GM19043 (cell line): ENCODE measurements at regions not wholly inside any gene's neighbourhood (a gene's known extent, or its start where the extent isn't known, plus 50 kb on each side); places are given as distances from the start of the nearest gene placed in this dataset.

Experiments used
- ATAC-seq: cut with Tn5 transposase; IDR thresholded peaks from one replicate; pipeline ENCODE4 v1.9.1; 2021; ENCODE audit warnings: low read depth; ENCODE audit not compliant: unreplicated experiment

DNA sequence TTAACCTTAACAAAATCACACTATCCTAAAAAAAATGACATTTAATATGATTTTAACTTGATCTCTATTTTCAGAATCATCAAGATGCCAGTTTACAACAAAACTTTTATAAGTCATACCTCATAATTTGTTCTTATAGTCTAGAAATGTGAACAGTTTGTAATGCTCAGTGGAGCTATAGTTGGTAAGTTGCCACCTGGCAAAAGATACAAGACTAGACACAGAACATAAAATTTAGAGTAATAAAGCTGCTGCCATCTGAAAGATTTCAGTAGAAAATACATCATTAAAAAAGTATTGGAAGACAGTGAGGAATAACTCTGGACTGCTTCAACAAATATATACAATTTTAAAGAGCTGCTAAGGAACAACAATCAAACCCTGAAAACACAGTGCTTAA, 233.8 kb downstream of the GABRG2 start:
- no peak for ATAC-seq

DNA sequence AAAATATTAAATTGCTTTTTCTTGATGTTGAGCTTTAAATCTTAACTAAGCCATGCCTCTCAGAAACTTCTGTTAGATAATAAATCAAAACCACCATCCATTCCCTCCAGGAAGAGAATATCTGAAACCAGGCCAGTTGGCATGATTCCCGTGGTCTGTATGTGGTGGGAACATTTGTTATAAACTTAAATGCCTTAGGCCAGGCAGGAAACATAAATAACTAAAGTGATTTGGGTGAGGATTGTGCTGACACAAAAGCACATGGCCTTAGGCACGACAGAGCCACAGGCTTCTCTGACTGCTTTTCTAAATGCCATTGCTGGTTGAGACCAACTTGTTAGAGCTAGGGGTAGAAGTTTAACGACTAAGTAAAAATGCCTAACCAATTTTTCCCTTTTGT, 255.9 kb downstream of the GABRG2 start:
- ATAC-seq, result no peak

DNA sequence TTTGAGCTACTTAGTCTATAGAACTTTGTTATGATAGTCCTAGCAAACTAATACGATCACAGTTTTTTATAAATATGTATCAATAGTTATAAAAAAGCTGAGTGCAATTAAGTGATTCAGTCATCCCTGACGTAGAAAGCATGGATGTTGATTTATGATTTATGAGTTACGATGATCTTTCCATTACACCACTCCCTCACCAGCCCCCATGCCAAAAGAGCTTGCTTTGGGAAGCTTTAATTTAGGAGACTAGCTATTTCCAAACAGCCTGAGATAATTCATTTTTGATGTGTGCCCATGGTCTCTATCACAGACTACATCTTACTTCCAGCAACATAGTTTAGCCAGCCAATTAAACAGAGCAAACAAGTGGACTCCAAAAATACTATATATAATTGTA, 256.8 kb downstream of the GABRG2 start:
- ATAC-seq, result no peak

DNA sequence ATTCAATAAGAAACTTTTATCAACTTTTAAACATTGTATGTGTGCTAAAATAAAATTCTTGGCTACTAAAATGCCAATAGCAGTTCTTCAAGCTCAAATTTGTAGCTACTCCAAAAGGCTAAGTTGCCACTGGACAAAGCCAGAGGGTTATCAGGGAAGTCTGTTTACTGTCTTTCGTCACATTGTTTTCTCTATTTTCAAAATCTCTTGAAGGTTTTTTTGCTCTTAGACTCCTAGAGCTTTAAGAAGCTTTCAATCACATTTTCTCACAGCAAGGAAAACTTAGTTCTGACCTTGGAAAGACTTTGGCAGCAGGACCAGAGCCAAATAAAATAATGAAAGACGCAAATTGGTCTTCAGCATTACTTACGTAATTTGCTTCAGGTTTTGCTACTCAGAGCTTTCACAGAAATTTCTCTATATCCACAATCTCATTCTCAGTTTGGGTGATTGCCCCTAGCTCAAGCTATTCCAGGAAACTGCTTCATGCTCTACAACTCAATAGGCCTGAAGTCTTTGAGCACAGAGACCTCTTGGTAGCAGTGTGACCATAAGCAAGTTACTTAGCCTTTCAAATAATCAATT, 257.7 kb downstream of the GABRG2 start:
- no peak for ATAC-seq

DNA sequence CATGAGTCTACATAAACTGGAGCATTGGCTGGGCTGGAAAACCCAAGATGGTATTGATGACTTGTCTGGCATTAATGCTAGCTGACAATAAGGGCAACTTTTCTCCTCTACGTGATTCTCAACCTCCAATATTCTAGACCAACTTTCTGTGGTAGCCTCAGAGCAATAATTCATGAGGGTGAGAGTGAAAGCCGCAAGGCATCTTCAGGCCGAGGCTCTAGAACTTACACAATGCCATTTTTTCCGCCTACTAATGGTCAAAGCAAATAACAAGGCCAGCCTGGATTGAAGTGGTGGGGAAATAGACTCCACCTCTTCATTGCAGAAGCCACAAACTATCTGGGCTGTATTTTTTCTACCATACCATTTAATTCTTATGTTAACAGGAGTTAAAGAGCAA, 267.4 kb downstream of the GABRG2 start:
- ATAC-seq, result no peak

DNA sequence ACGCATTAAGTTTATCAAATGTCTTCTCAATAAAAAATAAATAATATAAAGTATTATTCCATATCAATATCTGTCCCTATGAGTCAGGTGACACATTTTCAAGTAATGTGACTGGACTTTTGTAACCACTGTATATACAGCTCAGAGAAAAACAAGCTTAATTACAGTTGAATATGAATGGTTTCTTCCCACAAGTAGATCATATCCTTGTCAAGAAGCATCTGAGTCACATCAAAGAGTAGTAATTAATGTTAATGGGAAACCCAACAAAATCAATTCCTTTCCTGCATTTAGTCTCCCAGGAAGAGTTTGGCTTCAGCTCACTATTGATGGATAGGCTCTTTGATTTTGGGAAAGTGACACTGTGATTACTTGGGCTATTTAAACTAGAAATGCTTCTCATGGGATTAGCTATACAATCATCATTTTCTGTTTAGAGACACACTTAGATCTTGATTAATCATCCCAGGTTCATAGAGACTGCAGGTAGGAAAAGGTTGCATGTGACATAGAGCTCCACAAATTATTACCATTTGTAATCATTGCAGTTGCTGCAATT, 292.9 kb downstream of the GABRG2 start:
- no peak for ATAC-seq

DNA sequence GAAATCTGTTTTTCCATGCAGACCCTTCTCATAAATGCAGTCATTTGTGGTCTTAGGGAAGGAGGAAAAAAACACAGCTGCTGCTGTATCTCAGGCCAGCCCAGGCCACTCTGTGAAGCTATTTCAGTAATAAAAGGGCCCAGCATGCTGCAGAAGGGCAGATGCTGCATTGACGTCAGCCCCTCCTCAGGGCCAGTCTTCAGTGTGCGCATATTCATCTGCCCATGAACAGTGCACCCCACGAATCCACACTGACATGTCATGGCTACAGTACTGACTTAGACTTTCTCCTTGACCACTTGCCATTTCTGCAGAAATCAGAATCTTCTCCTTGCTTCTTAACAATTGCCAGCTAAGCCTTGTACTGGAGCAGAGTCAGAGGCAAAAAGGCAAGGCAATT, 304.7 kb downstream of the GABRG2 start:
- ATAC-seq, result no peak

DNA sequence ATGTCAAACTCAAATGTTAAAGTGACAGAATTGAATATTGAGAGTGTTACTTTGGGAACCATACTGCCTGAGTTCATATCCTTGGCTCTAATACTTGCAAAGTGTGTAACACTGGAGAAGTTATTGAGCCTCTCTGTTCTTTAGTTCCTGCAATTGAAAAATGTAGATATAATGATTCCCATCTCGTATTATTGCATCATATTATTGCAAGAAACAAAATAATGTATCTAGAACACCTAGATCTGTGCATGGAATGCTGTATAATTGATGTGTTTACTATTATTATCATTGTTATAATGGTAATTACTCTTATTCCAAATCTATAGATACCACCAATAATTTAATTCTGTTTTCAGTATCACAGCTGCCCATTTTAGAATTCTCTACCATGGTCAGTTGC, 310.3 kb downstream of the GABRG2 start:
- ATAC-seq, result no peak

DNA sequence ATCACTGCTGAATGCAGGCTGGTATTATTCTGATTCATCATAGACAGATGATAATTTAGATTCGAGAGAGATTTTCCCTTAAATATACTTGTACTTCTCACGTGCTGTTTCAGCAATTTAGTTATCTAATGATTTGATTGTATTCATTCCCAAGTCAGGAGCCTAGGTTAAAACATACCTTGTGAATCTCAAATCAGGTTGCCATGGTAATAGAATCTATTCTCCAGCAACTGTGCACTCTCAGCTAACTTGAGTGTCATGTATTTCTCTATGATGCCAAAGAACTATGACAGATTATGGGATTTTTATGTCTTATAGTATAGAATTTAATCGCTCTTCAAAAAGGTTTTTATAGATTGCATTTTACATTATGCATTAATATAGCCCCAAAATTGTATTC, 315.3 kb downstream of the GABRG2 start:
- no peak for ATAC-seq

DNA sequence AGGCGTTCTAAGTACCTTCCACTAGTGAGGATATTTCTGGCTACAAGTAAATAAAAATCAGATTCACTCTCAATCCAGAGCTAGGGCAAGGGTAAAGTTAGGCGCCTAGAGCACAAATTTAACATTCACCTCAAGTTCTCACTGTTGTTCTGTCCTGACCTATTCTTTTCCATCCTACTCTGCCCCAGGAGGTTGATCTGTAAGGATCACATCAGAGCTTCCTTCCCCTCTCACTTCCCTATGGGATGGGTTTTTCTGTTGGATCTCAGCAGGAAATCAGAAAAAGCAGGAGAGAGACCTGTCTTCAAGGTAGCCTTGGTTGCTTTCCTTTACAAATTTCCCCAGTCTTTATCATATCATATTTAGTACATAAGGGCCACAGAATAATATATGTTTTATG, 316.7 kb downstream of the GABRG2 start:
- no peak for ATAC-seq

DNA sequence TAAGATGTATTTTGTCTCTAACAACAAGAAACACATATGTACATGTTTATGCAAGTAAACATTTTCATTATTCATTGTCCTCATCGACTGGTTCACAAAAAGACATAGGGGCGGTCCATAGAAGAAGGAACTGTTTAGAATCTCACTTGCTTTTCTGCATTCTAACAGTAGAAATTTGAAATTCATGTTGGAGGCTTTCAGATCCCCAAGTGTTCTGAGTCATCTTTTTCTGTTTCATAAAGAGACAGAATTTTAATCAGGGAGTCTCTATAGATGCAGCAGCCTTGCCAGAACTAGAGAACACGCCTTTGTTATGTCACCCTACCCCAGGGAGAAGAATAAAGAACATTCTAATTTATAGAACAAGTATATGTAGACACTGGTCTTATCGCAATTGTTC, 324.3 kb downstream of the GABRG2 start:
- no peak for ATAC-seq

DNA sequence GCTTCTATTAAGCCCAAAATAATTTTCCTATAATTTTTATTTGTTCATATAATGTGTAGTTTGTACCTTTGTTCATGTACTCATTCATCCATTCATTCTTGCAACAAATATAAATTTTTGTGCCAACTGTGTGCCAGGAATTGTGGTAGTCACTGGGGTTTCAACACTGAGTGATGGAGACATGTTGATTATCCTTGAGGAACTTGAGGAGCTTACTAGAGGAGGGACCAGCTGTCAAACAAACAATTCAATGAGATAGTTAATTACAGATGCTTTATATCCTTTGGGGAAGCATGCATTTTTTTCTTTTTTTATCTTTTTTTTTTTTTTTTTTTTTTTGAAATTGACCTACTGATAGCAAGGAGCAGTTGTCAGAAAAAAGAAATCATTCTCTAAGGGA, 324.8 kb downstream of the GABRG2 start:
- no peak for ATAC-seq

DNA sequence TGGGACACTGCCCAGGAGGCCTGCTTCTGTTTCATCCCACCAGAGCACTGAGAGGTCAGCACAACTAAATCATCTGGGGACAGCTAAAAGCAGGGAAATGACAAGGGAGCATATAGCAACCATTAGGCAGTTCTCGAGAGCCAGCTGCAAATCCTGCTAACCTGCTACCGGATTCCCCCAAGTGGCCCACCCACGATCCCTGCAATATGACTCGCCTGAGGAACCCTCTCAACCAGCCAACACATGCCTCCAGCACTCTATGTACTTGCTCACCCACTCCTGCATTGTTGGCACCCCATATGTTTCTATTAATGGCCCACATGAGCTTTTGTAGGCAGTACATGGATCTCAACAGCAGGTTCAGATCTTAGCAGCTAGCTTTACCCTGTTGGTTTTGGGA, 326.0 kb downstream of the GABRG2 start:
- ATAC-seq, result no peak

DNA sequence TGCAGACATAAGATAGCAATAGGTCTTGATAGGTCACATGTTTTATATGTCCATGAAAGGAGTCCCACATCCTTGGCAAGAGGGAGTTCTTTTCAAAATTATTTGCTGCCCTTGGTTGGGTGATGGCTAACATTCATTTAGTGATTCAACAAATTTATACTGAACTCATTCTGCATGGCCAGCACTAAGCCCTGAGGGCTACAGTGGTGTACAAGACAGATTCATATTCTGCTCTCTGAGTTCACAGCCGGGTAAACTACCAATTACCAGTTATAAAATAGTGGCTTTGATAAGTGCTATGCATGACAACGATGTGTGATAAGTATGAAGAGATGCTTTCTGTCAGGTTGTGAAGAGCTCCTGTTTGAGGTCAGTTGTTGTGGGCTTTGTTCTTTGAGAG, 340.0 kb downstream of the GABRG2 start:
- ATAC-seq, result no peak

DNA sequence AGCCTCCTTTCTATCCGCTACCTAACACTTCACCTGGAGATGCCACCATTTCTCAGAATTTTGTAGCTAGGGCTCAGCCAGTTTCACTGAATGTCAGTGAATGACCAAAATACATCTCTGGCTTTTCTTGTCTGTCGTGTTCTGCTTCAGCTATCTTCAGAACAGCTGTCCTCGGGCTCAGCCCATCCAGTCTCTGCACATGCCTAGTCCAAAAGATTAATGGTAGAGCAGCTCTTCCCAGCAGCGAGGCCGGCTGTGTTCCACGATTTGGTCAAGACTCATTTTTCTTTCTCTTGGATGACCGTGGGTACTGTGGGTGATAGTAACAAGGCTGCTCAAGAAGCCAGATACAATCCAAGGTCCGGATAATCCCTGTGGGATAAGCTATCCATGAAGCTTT, 342.8 kb downstream of the GABRG2 start:
- no peak for ATAC-seq

DNA sequence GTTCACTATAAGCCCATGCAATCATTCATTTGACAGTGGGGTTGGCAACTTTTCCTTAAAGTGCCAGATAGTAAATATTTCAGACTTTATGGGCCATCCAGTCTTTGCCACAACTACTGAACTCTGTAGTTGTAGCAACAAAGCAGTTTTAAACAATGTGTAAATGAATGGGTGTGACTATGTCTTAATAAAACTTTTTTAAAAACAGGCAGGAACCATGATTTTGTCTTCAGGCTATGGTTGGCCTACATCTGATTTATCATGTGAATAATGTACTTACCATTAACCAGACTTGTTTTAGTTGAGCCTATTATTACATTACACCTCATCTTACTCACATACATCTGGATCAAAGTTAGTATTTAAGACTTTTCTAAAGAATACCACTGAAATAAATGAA, 361.6 kb downstream of the GABRG2 start:
- no peak for ATAC-seq

DNA sequence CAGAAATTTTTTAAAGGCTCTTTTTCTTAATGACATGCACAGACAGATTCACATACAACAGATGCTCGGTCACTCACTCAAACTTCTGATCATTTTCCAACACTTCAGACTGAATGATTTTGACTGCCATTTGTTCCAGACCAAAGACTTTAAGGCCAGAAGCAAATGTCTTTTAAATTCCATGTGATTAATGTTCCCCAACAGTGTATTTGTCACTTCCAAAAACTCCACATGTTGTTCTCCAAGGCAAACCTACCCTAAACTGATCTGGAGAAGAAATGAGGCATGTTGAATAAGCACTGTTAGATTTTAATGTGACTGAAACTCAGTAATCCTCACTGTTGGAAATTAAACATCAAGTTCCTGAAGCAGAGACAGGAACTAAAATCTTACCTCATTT, 366.7 kb downstream of the GABRG2 start:
- no peak for ATAC-seq

DNA sequence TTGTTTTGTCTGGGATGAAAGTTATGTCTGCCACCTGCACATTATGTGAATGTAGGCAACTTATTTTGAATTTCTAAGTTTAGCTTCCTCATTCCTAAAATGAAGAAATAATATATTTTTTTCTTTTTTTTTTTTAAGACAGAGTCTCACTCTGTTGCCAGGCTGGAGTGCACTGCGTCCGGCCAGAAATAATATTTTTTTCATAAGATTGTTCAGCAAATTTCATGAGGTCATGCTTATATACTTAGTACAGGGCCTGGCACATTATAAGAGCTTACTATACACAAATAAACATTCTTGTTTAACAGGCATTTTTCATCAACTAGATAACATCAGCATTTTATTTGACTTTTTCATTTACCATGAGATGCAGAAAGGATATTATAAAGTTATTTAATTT, 368.5 kb downstream of the GABRG2 start:
- ATAC-seq, result no peak

DNA sequence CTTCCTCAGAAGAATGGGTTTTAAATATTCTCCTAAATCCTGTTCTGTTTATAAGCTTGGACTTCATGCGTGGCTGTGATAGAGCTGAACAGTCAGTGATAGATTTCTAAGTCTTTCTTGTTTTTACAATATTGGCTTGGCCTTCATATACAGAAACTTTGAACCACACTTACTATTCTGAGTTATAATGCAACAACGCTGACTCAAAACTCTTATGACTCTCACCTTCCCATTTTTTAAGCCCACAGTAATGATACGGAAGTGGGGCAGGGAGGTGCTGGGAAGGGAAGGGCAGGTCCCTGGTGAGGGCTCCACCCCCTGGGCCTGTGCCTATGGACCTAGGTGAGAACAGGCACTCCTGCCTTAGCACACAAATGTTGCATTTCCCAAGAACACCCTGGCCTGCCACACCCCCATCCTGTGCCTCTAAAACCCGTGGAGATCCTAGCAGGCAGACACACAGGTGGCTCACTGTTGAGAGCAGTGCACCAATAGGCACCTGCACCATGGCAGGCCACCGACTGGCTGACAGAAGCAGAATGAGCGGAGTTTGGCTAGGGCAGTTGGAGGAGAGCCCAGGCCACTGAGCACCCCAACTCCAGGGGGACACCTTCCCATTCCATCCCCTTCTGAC, 376.7 kb downstream of the GABRG2 start:
- ATAC-seq, result no peak

DNA sequence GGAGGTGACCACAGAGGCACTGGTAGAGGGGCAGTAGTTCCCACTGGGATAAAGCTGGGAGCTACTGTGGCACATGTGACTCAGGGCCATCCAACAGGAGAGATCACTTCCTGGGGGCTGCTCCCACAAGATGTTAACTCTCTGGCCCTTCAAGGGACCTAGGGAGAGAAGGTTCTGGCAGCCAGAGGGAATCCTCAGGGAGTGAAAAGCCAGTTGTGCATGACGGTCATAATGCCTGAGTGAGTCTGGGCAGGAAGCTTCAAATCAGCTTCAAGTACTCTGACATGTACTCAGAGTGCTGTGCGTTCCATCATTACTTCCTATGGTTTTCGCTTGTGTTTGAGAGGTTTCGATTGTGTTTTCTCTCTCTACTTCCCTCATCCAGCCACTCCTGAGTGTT, 388.5 kb downstream of the GABRG2 start:
- ATAC-seq, result no peak

DNA sequence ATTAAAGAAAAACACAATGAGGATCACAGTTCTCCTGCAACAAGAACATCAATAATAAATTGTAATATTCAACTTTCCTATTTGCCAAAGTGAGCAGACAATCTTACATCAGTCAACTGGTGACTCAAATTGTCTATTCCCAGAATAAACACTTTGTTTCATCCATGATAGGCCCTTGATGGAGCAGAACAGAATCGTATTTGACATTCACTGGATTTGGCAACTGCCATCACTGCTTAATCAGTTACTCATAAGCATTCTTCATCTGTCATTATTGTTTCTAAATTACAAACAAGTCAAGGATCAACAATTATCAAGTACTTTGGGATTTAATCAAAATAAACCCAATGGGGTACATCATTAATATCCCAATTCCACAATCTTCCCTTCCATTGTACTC, 398.4 kb downstream of the GABRG2 start:
- ATAC-seq, result no peak

DNA sequence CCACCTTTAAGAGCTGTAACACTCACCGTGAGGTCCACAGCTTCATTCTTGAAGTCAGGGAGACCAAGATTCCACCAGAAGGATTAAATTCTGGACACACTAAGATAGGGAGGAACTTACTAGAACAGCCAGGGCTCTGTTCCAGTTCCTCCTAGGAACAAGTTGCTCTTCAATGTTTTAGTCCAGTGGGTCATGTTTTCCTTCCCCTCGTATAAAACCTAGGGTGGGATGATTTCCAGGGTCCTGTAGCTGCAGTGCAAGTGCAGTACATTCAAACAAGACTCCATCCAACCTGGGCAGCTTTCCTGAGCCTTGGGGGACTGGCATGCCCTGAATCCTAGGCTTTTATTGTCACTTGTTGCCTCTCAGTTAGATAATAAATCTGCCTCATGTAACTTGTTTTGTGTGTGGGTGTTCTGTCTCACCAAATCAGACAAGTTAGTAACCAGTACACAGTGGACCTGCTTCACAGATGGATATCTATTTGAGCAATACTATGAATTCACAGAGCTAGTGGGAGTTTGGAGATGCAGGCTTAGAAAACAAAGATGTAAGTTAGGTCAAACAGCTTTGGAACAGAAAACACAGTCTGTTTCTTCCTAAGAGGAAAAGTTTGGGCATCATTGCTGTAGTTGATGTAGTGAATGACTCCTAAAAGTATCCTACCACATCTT, 405.6 kb downstream of the GABRG2 start:
- ATAC-seq, result no peak
